ENCODE measurements at regions not wholly inside any gene's neighbourhood (a gene's known extent, or its start where the extent isn't known, plus 50 kb on each side); places are given as distances from the start of the nearest gene placed in this dataset.

GRCh38 chr21:18831942-18832676 lies 428.5 kb upstream of the TMPRSS15 start:
- no peak for TF ChIP-seq CTCF (IDR thresholded peaks at IDR 0.05)
- no peak for TF ChIP-seq EP300 (IDR thresholded peaks at IDR 0.05)
